ENCODE measurements at regions not wholly inside any gene's neighbourhood (a gene's known extent, or its start where the extent isn't known, plus 50 kb on each side); places are given as distances from the start of the nearest gene placed in this dataset.

GRCh38 chr16:17755158-17755557 lies 284.4 kb upstream of the XYLT1 start:
- TF ChIP-seq EZH2 (IDR thresholded peaks at IDR 0.05; ENCODE audit: insufficient read depth, poor library complexity, severe bottlenecking) (no peak), EZH2phosphoT487 (IDR thresholded peaks at IDR 0.05; ENCODE audit: insufficient read depth, low read depth) (no peak)
